Neural cell (in vitro differentiated cells): ENCODE measurements at regions not wholly inside any gene's neighbourhood (a gene's known extent, or its start where the extent isn't known, plus 50 kb on each side); places are given as distances from the start of the nearest gene placed in this dataset.

ENCODE experiments used
- CTCF ChIP-seq: fragments of 450-650 bp; IDR thresholded peaks from 2 replicates; pipeline ENCODE4 v1.5.1; 2014; ENCODE audit warnings: antibody characterized with exemption, mild to moderate bottlenecking, moderate library complexity; ENCODE audit not compliant: poor library complexity, severe bottlenecking
- EP300 ChIP-seq: fragments of 450-650 bp; conservative IDR thresholded peaks from 2 replicates; pipeline ENCODE4 v1.6.1; 2014; ENCODE audit warnings: antibody characterized with exemption, mild to moderate bottlenecking, moderate library complexity; ENCODE audit not compliant: poor library complexity, severe bottlenecking
- EZH2 ChIP-seq: fragments of 200-600, 300-800 bp; shearing (Covaris generic), sonication (generic); IDR thresholded peaks from 2 replicates; pipeline ENCODE4 v1.6.1; 2014; ENCODE audit warnings: antibody characterized with exemption, low read length, borderline replicate concordance, mild to moderate bottlenecking; ENCODE audit not compliant: insufficient read depth, poor library complexity, severe bottlenecking
- MXI1 ChIP-seq: fragments of 450-650 bp; conservative IDR thresholded peaks from 2 replicates; pipeline ENCODE4 v1.6.1; 2014; ENCODE audit warnings: antibody characterized with exemption, mild to moderate bottlenecking; ENCODE audit not compliant: poor library complexity, severe bottlenecking
- POLR2AphosphoS5 ChIP-seq: IDR thresholded peaks from 2 replicates; pipeline ENCODE4 v1.6.1; 2012
- RAD21 ChIP-seq: fragments of 450-650 bp; conservative IDR thresholded peaks from 2 replicates; pipeline ENCODE4 v1.6.1; 2014; ENCODE audit warnings: antibody characterized with exemption, mild to moderate bottlenecking, moderate library complexity
- REST ChIP-seq: IDR thresholded peaks from 2 replicates; pipeline ENCODE4 v1.6.1; 2012; ENCODE audit warnings: borderline replicate concordance
- SMC3 ChIP-seq: fragments of 450-650 bp; conservative IDR thresholded peaks from 2 replicates; pipeline ENCODE4 v1.6.1; 2014; ENCODE audit warnings: antibody characterized with exemption, mild to moderate bottlenecking, moderate library complexity; ENCODE audit not compliant: poor library complexity
- TAF1 ChIP-seq: IDR thresholded peaks from 2 replicates; pipeline ENCODE4 v1.6.1; 2012; ENCODE audit warnings: low read depth

DNA sequence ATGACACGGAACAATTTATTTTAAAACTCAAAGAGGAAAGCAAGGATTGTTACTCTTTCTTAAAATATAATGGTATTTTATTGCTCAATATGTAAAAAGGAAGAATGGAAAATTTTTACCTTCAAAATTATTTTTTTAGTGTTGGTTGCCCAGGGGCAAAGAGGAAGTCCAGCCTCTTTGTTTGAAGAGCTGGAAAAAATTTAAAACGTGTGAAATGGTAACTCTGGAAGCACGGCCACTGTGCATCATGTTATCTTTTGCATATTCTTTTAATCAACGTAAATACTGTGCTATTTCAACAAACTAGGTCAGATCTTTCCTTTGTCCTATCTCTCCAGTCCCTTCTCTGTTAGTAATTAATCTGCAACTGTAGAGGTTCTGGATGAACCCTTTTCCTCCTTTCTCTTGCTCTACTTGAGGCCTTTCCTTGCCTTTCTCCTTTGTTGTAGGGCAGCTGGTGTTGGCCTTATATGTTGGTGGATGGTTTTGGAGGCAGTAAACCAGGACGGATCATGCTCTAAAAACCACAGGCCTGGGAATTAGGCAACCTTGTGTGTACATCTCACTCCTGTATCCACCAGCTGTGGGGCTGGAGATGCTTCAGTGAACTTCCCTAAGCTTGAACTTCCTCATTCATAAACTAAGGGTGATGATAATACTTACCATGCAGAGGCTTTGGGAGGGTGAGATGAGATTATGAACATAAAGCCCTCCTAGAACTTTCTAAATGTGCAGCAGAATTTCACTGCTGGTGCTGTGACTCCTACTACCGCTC is 143.3 kb downstream of the PRL start:
- TF ChIP-seq CTCF (no peak), MXI1 (no peak), EZH2 (no peak), EP300 (no peak), RAD21 (no peak), POLR2AphosphoS5 (no peak), SMC3 (no peak), REST (no peak), TAF1 (no peak)
